DMS153 treated with DMSO at 0.1 percent for 48 hours (cell line): ENCODE measurements at regions not wholly inside any gene's neighbourhood (a gene's known extent, or its start where the extent isn't known, plus 50 kb on each side); places are given as distances from the start of the nearest gene placed in this dataset.
A peak's percentile ranks its signal among the peaks of the same experiment; 100 is the strongest.
"Not testable (repeated sequence)": the region's sequence is repeated elsewhere in the genome, so short reads cannot be mapped to it uniquely, and the experiment has no call there.

Experiments used
- DNase-seq: peaks from one replicate; lab custom pipeline; 2025; ENCODE audit not compliant: unreplicated experiment; lab: John Stamatoyannopoulos, UW

GRCh38 chr1:119251751-119252150 is 111.3 kb upstream of the WARS2 start:
- DNase-seq: no peak

GRCh38 chr1:119253366-119253765 is 112.9 kb upstream of the WARS2 start:
- DNase-seq: no peak

- no peak for DNase-seq
Measured at GRCh38 chr1:119254067-119254720, 113.7 kb upstream of the WARS2 start.

GRCh38 chr1:119256089-119256488 is 112.5 kb upstream of the HAO2 start:
- DNase-seq: not testable (repeated sequence)

- no peak for DNase-seq
Measured at GRCh38 chr1:119260506-119260905, 108.1 kb upstream of the HAO2 start.

GRCh38 chr1:119266386-119266785 is 102.2 kb upstream of the HAO2 start:
- no peak for DNase-seq

GRCh38 chr1:119266858-119267257 is 101.7 kb upstream of the HAO2 start:
- no peak for DNase-seq

- DNase-seq: not testable (repeated sequence)
Measured at GRCh38 chr1:119267288-119267687, 101.3 kb upstream of the HAO2 start.

- no peak for DNase-seq
Measured at GRCh38 chr1:119268879-119269278, 99.7 kb upstream of the HAO2 start.

GRCh38 chr1:119275145-119276134 is 93.1 kb upstream of the HAO2 start:
- peak; percentile 31 for DNase-seq

GRCh38 chr1:119276558-119276957 is 92.0 kb upstream of the HAO2 start:
- peak; percentile 22 for DNase-seq

GRCh38 chr1:119279456-119280381 is 88.9 kb upstream of the HAO2 start:
- DNase-seq: no peak

GRCh38 chr1:119285482-119285881 is 83.1 kb upstream of the HAO2 start:
- DNase-seq: no peak

- peak; percentile 13 for DNase-seq
Measured at GRCh38 chr1:119286587-119287181, 81.9 kb upstream of the HAO2 start.

GRCh38 chr1:119288751-119289150 is 79.8 kb upstream of the HAO2 start:
- no peak for DNase-seq

GRCh38 chr1:119290297-119290696 is 78.3 kb upstream of the HAO2 start:
- no peak for DNase-seq

- DNase-seq: no peak
Measured at GRCh38 chr1:119291611-119292206, 76.9 kb upstream of the HAO2 start.

GRCh38 chr1:119293797-119294196 is 74.8 kb upstream of the HAO2 start:
- DNase-seq: no peak

GRCh38 chr1:119294199-119294598 is 74.4 kb upstream of the HAO2 start:
- DNase-seq: no peak

GRCh38 chr1:119294722-119295121 is 73.9 kb upstream of the HAO2 start:
- no peak for DNase-seq
